ENCODE measurements at regions not wholly inside any gene's neighbourhood (a gene's known extent, or its start where the extent isn't known, plus 50 kb on each side); places are given as distances from the start of the nearest gene placed in this dataset.
"Not testable (repeated sequence)": the region's sequence is repeated elsewhere in the genome, so short reads cannot be mapped to it uniquely, and the experiment has no call there.

GRCh38 chr2:159873258-159873657 lies 75.2 kb upstream of the CD302 start:
- 66% methylated on average over 3 of the region's 3 CpGs; no CpG with 5 or more reads in 1 of the 2 experiments for WGBS, 2 experiments (ENCODE audit: insufficient coverage in 1 of 2, insufficient read length in 1 of 2)
- H3K27ac ChIP-seq (ENCODE audit: low read depth, low read length), result no peak overlapping the region
- H3K4me3 Mint-ChIP-seq, result no peak overlapping the region
- no peak overlapping the region for H3K27ac Mint-ChIP-seq
- TF ChIP-seq CTCF (conservative IDR thresholded peaks at IDR 0.05), result peak; percentile 43
- DNase-seq, result no peak
- H3K27me3 ChIP-seq (ENCODE audit: control insufficient read depth, insufficient read depth, low read length, poor library complexity, severe bottlenecking), result no peaks in the 10 kb centered on the region
- H3K9ac ChIP-seq (ENCODE audit: extremely low read depth, low read length, poor library complexity, severe bottlenecking), result no peak overlapping the region
- H3K9me3 Mint-ChIP-seq, result no peaks in the 10 kb centered on the region
- no peaks in the 10 kb centered on the region for H3K27me3 Mint-ChIP-seq (ENCODE audit: insufficient read depth)
- H3K4me1 ChIP-seq (ENCODE audit: control insufficient read depth, insufficient read depth, low read length), result no peaks in the 10 kb centered on the region
- no peaks in the 10 kb centered on the region for H3K4me1 Mint-ChIP-seq
- no peaks in the 10 kb centered on the region for H3K36me3 Mint-ChIP-seq (ENCODE audit: low read depth)
- H3K9me3 ChIP-seq (ENCODE audit: control insufficient read depth, low read length), result no peaks in the 10 kb centered on the region
- H3K36me3 ChIP-seq (ENCODE audit: control insufficient read depth, insufficient read depth, low read length), result no peaks in the 10 kb centered on the region
- H3K4me3 ChIP-seq (ENCODE audit: low read length), result no peak overlapping the region

DNA sequence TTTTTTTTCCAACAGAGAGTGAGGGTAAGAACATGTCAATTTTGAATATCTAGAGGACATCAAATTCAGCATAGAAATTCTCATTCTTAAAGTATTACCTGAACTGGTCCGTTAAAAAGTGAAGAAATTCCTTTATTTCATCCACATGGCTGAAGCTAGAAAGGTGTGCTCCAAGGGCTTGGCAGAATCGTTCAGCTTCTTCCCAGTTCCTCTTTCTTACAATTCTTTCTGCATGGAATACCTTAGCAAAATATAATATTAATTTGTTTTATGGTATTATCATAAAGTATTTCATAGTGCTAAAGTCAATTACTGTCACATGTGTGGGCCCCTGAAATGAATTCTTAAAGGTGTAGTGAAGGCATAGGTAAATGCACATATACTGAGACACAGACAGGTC lies 74.3 kb upstream of the CD302 start:
- H3K27ac Mint-ChIP-seq, result no peak overlapping the region
- WGBS, 2 experiments (ENCODE audit: insufficient coverage in 1 of 2, insufficient read length in 1 of 2), result 92 to 95% methylated on average over 2 of the region's 2 CpGs

GRCh38 chr2:159868598-159869159 lies 70.7 kb upstream of the CD302 start:
- not testable (repeated sequence) for H3K27me3 Mint-ChIP-seq (ENCODE audit: insufficient read depth); H3K27ac ChIP-seq (ENCODE audit: low read depth, low read length); H3K27me3 ChIP-seq (ENCODE audit: control insufficient read depth, insufficient read depth, low read length, poor library complexity, severe bottlenecking); H3K9me3 Mint-ChIP-seq; H3K27ac Mint-ChIP-seq; DNase-seq; H3K9ac ChIP-seq (ENCODE audit: extremely low read depth, low read length, poor library complexity, severe bottlenecking); H3K4me3 Mint-ChIP-seq; H3K4me3 ChIP-seq (ENCODE audit: low read length); H3K36me3 ChIP-seq (ENCODE audit: control insufficient read depth, insufficient read depth, low read length); H3K36me3 Mint-ChIP-seq (ENCODE audit: low read depth); H3K9me3 ChIP-seq (ENCODE audit: control insufficient read depth, low read length)
- 96 to 100% methylated on average over 2 to 3 of the region's 7 CpGs for WGBS, 2 experiments (ENCODE audit: insufficient coverage in 1 of 2, insufficient read length in 1 of 2)
- peaks cover 18% of the 10 kb centered on the region for H3K4me1 Mint-ChIP-seq
- H3K4me1 ChIP-seq (ENCODE audit: control insufficient read depth, insufficient read depth, low read length), result peaks cover 11% of the 10 kb centered on the region

More for the DNA sequence above, 74.3 kb upstream of the CD302 start:
- no peak overlapping the region for H3K4me3 Mint-ChIP-seq
- no peak overlapping the region for H3K9ac ChIP-seq (ENCODE audit: extremely low read depth, low read length, poor library complexity, severe bottlenecking)
- peaks cover 9% of the 10 kb centered on the region for H3K4me1 Mint-ChIP-seq
- no peaks in the 10 kb centered on the region for H3K27me3 ChIP-seq (ENCODE audit: control insufficient read depth, insufficient read depth, low read length, poor library complexity, severe bottlenecking)
- H3K9me3 ChIP-seq (ENCODE audit: control insufficient read depth, low read length), result no peaks in the 10 kb centered on the region
- peaks cover 6% of the 10 kb centered on the region for H3K4me1 ChIP-seq (ENCODE audit: control insufficient read depth, insufficient read depth, low read length)
- H3K36me3 ChIP-seq (ENCODE audit: control insufficient read depth, insufficient read depth, low read length), result no peaks in the 10 kb centered on the region
- no peak overlapping the region for H3K27ac ChIP-seq (ENCODE audit: low read depth, low read length)
- no peaks in the 10 kb centered on the region for H3K27me3 Mint-ChIP-seq (ENCODE audit: insufficient read depth)
- no peaks in the 10 kb centered on the region for H3K9me3 Mint-ChIP-seq
- no peaks in the 10 kb centered on the region for H3K36me3 Mint-ChIP-seq (ENCODE audit: low read depth)
- DNase-seq, result no peak
- no peak overlapping the region for H3K4me3 ChIP-seq (ENCODE audit: low read length)
- no peak for TF ChIP-seq CTCF (conservative IDR thresholded peaks at IDR 0.05)
